ENCODE measurements at regions not wholly inside any gene's neighbourhood (a gene's known extent, or its start where the extent isn't known, plus 50 kb on each side); places are given as distances from the start of the nearest gene placed in this dataset.

GRCh38 chr4:163217505-163217904, 50.8 kb upstream of the NAF1 start:
- H3K4me1 Mint-ChIP-seq: no peaks in the 10 kb centered on the region
- no peak overlapping the region for H3K27ac Mint-ChIP-seq
- no peak overlapping the region for H3K4me3 Mint-ChIP-seq
- H3K27me3 Mint-ChIP-seq (ENCODE audit: low read depth, poor library complexity): peaks cover 4% of the 10 kb centered on the region
- no peaks in the 10 kb centered on the region for H3K36me3 Mint-ChIP-seq (ENCODE audit: low read depth)
- no peak for DNase-seq
- peaks cover 7% of the 10 kb centered on the region for H3K9me3 Mint-ChIP-seq
- TF ChIP-seq, protein P1, sequence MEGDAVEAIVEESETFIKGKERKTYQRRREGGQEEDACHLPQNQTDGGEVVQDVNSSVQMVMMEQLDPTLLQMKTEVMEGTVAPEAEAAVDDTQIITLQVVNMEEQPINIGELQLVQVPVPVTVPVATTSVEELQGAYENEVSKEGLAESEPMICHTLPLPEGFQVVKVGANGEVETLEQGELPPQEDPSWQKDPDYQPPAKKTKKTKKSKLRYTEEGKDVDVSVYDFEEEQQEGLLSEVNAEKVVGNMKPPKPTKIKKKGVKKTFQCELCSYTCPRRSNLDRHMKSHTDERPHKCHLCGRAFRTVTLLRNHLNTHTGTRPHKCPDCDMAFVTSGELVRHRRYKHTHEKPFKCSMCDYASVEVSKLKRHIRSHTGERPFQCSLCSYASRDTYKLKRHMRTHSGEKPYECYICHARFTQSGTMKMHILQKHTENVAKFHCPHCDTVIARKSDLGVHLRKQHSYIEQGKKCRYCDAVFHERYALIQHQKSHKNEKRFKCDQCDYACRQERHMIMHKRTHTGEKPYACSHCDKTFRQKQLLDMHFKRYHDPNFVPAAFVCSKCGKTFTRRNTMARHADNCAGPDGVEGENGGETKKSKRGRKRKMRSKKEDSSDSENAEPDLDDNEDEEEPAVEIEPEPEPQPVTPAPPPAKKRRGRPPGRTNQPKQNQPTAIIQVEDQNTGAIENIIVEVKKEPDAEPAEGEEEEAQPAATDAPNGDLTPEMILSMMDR (IDR thresholded peaks at IDR 0.05): no peak

Data from nephron progenitor cell (in vitro differentiated cells).